Body of pancreas (tissue), 4 donors: ENCODE measurements at regions not wholly inside any gene's neighbourhood (a gene's known extent, or its start where the extent isn't known, plus 50 kb on each side); places are given as distances from the start of the nearest gene placed in this dataset.

Experiments used
- ATAC-seq: fragments of 150-250 bp; one replicate; pipeline ENCODE4 v1.9.1; 2016
- DNase-seq, 4 donors: peaks; one replicate each; pipeline ENCODE4 v3.0.0-alpha.2; 2019
- H3K27ac ChIP-seq, 4 donors: fragments of 200-600 bp; sonication (generic); 1 replicate in 3 of 4; 2 replicates in 1 of 4; pipeline versions ENCODE4 v1.5.1 to v1.6.1; 2016 to 2019; ENCODE audit warnings: mild to moderate bottlenecking in 1 of 4, mixed read lengths in 1 of 4, moderate library complexity in 1 of 4
- H3K27me3 ChIP-seq, 2 donors: fragments of 200-600 bp; sonication (generic); one replicate each; pipeline ENCODE4 v1.6.0; 2016; ENCODE audit warnings: mild to moderate bottlenecking in 1 of 2
- H3K36me3 ChIP-seq, 2 donors: fragments of 200-600 bp; sonication (generic); replicated peaks in 1 of 2; 2 replicates each; pipeline ENCODE4 v1.5.1; 2016; ENCODE audit warnings: low read depth in 2 of 2; ENCODE audit not compliant: insufficient read depth in 1 of 2
- H3K4me1 ChIP-seq: fragments of 200-600 bp; sonication (generic); one replicate; pipeline ENCODE4 v1.6.0; 2016
- H3K4me3 ChIP-seq, 2 donors: fragments of 200-600 bp; sonication (generic); 1 replicate in 1 of 2; 2 replicates in 1 of 2; pipeline ENCODE4 v1.5.1; 2016 to 2019
- H3K9me3 ChIP-seq, 3 donors: fragments of 200-600 bp; sonication (generic); 1 replicate in 2 of 3; 2 replicates in 1 of 3; pipeline ENCODE4 v1.5.1; 2016
- POLR2A ChIP-seq, 3 donors: fragments of 450-650 bp; IDR thresholded peaks; one replicate each; pipeline ENCODE4 v1.6.1; 2016; ENCODE audit warnings: antibody characterized with exemption in 3 of 3, mild to moderate bottlenecking in 2 of 3
- WGBS, 2 donors: methylation state at CpG; one replicate each; pipeline ENCODE4 v1.1.5; 2017; 5-methylcytosine and 5-hydroxymethylcytosine counted together
- intact Hi-C: fragments of 100-400 bp; cut with DNase I; formaldehyde crosslinking; loops from one replicate; pipeline ENCODE4 v1.15.1; 2023
- TF ChIP-seq, protein P1 (sequence below), 7 experiments: fragments of 450-650 bp in 4 of 7; fragments of 200-600 bp in 3 of 7; sonication (generic) in 3 of 7; IDR thresholded peaks; one replicate each; pipeline ENCODE4 v1.5.1; 2016 to 2019; ENCODE audit warnings: antibody characterized with exemption in 7 of 7

DNA sequence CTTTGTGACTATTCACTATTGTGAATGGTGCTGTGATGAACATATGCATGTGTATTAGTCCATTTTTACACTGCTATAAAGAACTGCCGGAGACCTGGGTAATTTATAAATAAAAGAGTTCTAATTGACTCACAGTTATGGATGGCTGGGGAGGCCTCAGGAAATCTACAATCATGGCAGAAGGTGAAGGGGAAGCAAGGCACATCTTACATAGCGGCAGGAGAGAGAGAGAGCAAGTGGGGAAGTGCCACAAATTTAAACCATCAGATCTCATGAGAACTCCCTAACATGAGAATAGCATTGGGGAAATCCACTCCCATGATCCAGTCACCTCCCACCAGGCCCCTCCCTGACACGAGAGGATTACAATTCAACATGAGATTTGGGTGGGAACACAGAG lies 90.8 kb downstream of the ATP23 start:
- ATAC-seq, result no peak

DNA sequence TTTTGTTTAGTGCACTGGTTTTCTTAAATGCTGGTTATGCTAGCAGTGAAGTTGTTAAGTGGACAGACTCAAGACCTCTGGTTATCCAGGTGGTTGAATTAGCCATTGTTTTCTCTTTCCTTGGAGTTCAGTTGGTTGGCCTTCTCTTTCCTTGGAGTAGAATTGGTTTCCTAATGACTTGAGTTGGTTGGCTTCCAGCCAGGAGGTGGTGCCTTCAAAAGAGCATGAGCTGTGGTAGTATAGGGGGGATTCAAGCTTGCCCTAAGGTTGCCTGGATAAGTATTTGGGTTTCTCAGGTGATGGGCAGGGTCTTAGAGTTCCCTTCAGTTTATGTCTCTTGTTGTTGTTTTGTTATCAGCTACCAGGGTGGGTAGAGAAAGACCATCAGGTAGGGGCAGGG lies 92.5 kb downstream of the ATP23 start:
- Histone ChIP-seq H3K27ac (no peak overlapping the region), H3K36me3 (no peaks in the 10 kb centered on the region)
- intact Hi-C loops, result no loop called here

More for the DNA sequence above, 90.8 kb downstream of the ATP23 start:
- no peaks in the 10 kb centered on the region for H3K27me3 ChIP-seq
- H3K27ac ChIP-seq, result no peak overlapping the region
- intact Hi-C loops, result no loop called here
- H3K9me3 ChIP-seq, result peaks cover 0 to 7% (median 0%) of the 10 kb centered on the region in 3 donors
- WGBS, 2 donors, result 92 to 96% methylated on average over 3 of the region's 3 CpGs
- TF ChIP-seq, protein P1, sequence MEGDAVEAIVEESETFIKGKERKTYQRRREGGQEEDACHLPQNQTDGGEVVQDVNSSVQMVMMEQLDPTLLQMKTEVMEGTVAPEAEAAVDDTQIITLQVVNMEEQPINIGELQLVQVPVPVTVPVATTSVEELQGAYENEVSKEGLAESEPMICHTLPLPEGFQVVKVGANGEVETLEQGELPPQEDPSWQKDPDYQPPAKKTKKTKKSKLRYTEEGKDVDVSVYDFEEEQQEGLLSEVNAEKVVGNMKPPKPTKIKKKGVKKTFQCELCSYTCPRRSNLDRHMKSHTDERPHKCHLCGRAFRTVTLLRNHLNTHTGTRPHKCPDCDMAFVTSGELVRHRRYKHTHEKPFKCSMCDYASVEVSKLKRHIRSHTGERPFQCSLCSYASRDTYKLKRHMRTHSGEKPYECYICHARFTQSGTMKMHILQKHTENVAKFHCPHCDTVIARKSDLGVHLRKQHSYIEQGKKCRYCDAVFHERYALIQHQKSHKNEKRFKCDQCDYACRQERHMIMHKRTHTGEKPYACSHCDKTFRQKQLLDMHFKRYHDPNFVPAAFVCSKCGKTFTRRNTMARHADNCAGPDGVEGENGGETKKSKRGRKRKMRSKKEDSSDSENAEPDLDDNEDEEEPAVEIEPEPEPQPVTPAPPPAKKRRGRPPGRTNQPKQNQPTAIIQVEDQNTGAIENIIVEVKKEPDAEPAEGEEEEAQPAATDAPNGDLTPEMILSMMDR (IDR thresholded peaks at IDR 0.05), result no peak
- TF ChIP-seq POLR2A (IDR thresholded peaks at IDR 0.05), result no peak
- no peaks in the 10 kb centered on the region for H3K36me3 ChIP-seq
- no peak overlapping the region for H3K4me3 ChIP-seq
- DNase-seq, result no peak
- H3K4me1 ChIP-seq, result peaks cover 7% of the 10 kb centered on the region

GRCh38 chr12:58034311-58034710 lies 92.9 kb downstream of the ATP23 start:
- DNase-seq (no peak), ATAC-seq (no peak)
- Histone ChIP-seq H3K9me3 (peaks cover 0 to 7% (median 0%) of the 10 kb centered on the region in 3 donors), H3K27ac (peak overlapping the region in 1 of 4 donors; percentile 48), H3K4me1 (peaks cover 7% of the 10 kb centered on the region), H3K27me3 (no peaks in the 10 kb centered on the region), H3K36me3 (no peaks in the 10 kb centered on the region), H3K4me3 (no peak overlapping the region)
- intact Hi-C loops, result no loop called here
- WGBS, 2 donors, result 84 to 85% methylated on average over 3 of the region's 3 CpGs
- TF ChIP-seq, protein P1 (IDR thresholded peaks at IDR 0.05), result no peak
- TF ChIP-seq POLR2A (IDR thresholded peaks at IDR 0.05), result no peak

More for the DNA sequence above, 92.5 kb downstream of the ATP23 start:
- Histone ChIP-seq H3K9me3 (peaks cover 0 to 7% (median 0%) of the 10 kb centered on the region in 3 donors), H3K27me3 (no peaks in the 10 kb centered on the region), H3K4me3 (no peak overlapping the region), H3K4me1 (peaks cover 7% of the 10 kb centered on the region)
- DNase-seq (no peak), ATAC-seq (no peak)
- TF ChIP-seq, protein P1 (IDR thresholded peaks at IDR 0.05), result no peak
- no peak for TF ChIP-seq POLR2A (IDR thresholded peaks at IDR 0.05)

- DNase-seq (no peak), ATAC-seq (no peak)
- H3K27me3 ChIP-seq, result no peaks in the 10 kb centered on the region
- no peak overlapping the region for H3K4me3 ChIP-seq
- peaks cover 0 to 7% (median 0%) of the 10 kb centered on the region in 3 donors for H3K9me3 ChIP-seq
- TF ChIP-seq, protein P1 (IDR thresholded peaks at IDR 0.05), result no peak
- no peak for TF ChIP-seq POLR2A (IDR thresholded peaks at IDR 0.05)
- 13 to 29% methylated on average over 1 of the region's 1 CpG for WGBS, 2 donors
- no peak overlapping the region for H3K27ac ChIP-seq
- H3K4me1 ChIP-seq, result peaks cover 7% of the 10 kb centered on the region
- no peaks in the 10 kb centered on the region for H3K36me3 ChIP-seq
- intact Hi-C loops, result no loop called here
These were observed 93.3 kb downstream of the ATP23 start for GRCh38 chr12:58034712-58035111.

- no peaks in the 10 kb centered on the region for H3K9me3 ChIP-seq
- no peaks in the 10 kb centered on the region for H3K27me3 ChIP-seq
- intact Hi-C loops, result no loop called here
- no peak for DNase-seq
- 84 to 98% methylated on average over 2 of the region's 2 CpGs for WGBS, 2 donors
- no peaks in the 10 kb centered on the region for H3K36me3 ChIP-seq
- TF ChIP-seq, protein P1 (IDR thresholded peaks at IDR 0.05), result no peak
- TF ChIP-seq POLR2A (IDR thresholded peaks at IDR 0.05), result no peak
- no peak for ATAC-seq
- no peak overlapping the region for H3K4me3 ChIP-seq
- H3K27ac ChIP-seq, result no peak overlapping the region
- H3K4me1 ChIP-seq, result no peaks in the 10 kb centered on the region
These were observed 100.1 kb downstream of the ATP23 start for GRCh38 chr12:58041441-58041840.
